Right lobe of liver (tissue), 6 donors: ENCODE measurements at regions not wholly inside any gene's neighbourhood (a gene's known extent, or its start where the extent isn't known, plus 50 kb on each side); places are given as distances from the start of the nearest gene placed in this dataset.

Experiments used
- ATAC-seq, 4 donors: fragments of 200-7000 bp; cut with Tn5 transposase; one replicate each; pipeline ENCODE4 v1.9.1; 2020; ENCODE audit warnings: mild to moderate bottlenecking in 4 of 4, moderate library complexity in 4 of 4
- DNase-seq, 3 donors: peaks; one replicate each; pipeline ENCODE4 v3.0.0-alpha.2; 2020
- H3K27ac ChIP-seq, 3 donors: fragments of 200-600 bp; one replicate each; pipeline ENCODE4 v1.8.0; 2022
- H3K27me3 ChIP-seq, 2 donors: fragments of 200-600 bp; one replicate each; pipeline ENCODE4 v1.8.0; 2022
- H3K36me3 ChIP-seq, 4 donors: fragments of 200-600 bp; sonication (generic) in 1 of 4; one replicate each; pipeline versions ENCODE4 v1.5.1 to v1.8.0; 2017 to 2022; ENCODE audit warnings: control low read depth in 1 of 4
- H3K4me1 ChIP-seq, 4 donors: fragments of 200-600 bp; sonication (generic) in 1 of 4; one replicate each; pipeline versions ENCODE4 v1.5.1 to v1.8.0; 2017 to 2022; ENCODE audit warnings: control low read depth in 1 of 4
- H3K4me3 ChIP-seq, 3 donors: fragments of 200-600 bp; one replicate each; pipeline ENCODE4 v1.8.0; 2022
- H3K9me3 ChIP-seq, 4 donors: fragments of 200-600 bp; sonication (generic) in 1 of 4; one replicate each; pipeline versions ENCODE4 v1.5.1 to v1.8.0; 2017 to 2022; ENCODE audit warnings: control low read depth in 1 of 4
- POLR2A ChIP-seq: fragments of 450-650 bp; IDR thresholded peaks from one replicate; pipeline ENCODE4 v1.6.1; 2017; ENCODE audit warnings: antibody characterized with exemption, mild to moderate bottlenecking
- WGBS: methylation state at CpG from one replicate; pipeline ENCODE4 v1.1.6; 2018; ENCODE audit warnings: low coverage, low lambda C conversion rate; ENCODE audit not compliant: insufficient coverage; ENCODE audit errors: missing lambda C conversion rate; 5-methylcytosine and 5-hydroxymethylcytosine counted together
- intact Hi-C, 2 donors: fragments of 100-400 bp; cut with DNase I; formaldehyde crosslinking; loops; one replicate each; pipeline versions ENCODE4 v1.11.2 to v1.14.1; 2022
- TF ChIP-seq, protein P1 (sequence below), 4 donors: fragments of 200-600 bp in 3 of 4; fragments of 450-650 bp in 1 of 4; IDR thresholded peaks; one replicate each; pipeline versions ENCODE4 v1.5.1 to v1.8.0; 2016 to 2022; ENCODE audit warnings: antibody characterized with exemption in 4 of 4, mild to moderate bottlenecking in 2 of 4
- donor health status: DM: no; HTN: yes; CAD: no.
- donor health status: DM: no; HTN: no; CAD: no.
- donor health status: DM: no; HTN: no; CAD: no.
- donor health status: DM: no; HTN: yes; CAD: no.
- donor health status: DM: no; HTN: yes; CAD: no.

GRCh38 chr5:17430241-17430640 lies 67.8 kb upstream of the TAF11L2 start:
- H3K27ac ChIP-seq = no peak overlapping the region
- no peaks in the 10 kb centered on the region for H3K27me3 ChIP-seq
- no peaks in the 10 kb centered on the region for H3K9me3 ChIP-seq
- DNase-seq = no peak
- intact Hi-C loops = no loop called here
- WGBS = 45% methylated on average over 3 of the region's 5 CpGs
- H3K36me3 ChIP-seq = no peaks in the 10 kb centered on the region
- H3K4me3 ChIP-seq = no peak overlapping the region
- peak in 3 of 4 donors; percentile 20 to 45 (median 40) for ATAC-seq
- no peak for TF ChIP-seq POLR2A
- TF ChIP-seq, protein P1, sequence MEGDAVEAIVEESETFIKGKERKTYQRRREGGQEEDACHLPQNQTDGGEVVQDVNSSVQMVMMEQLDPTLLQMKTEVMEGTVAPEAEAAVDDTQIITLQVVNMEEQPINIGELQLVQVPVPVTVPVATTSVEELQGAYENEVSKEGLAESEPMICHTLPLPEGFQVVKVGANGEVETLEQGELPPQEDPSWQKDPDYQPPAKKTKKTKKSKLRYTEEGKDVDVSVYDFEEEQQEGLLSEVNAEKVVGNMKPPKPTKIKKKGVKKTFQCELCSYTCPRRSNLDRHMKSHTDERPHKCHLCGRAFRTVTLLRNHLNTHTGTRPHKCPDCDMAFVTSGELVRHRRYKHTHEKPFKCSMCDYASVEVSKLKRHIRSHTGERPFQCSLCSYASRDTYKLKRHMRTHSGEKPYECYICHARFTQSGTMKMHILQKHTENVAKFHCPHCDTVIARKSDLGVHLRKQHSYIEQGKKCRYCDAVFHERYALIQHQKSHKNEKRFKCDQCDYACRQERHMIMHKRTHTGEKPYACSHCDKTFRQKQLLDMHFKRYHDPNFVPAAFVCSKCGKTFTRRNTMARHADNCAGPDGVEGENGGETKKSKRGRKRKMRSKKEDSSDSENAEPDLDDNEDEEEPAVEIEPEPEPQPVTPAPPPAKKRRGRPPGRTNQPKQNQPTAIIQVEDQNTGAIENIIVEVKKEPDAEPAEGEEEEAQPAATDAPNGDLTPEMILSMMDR (IDR thresholded peaks at IDR 0.05) = no peak
- no peaks in the 10 kb centered on the region for H3K4me1 ChIP-seq

GRCh38 chr5:17431272-17432050 lies 66.6 kb upstream of the TAF11L2 start:
- no peak for TF ChIP-seq POLR2A
- TF ChIP-seq, protein P1 (IDR thresholded peaks at IDR 0.05) = no peak
- no peak overlapping the region for H3K4me3 ChIP-seq
- no peaks in the 10 kb centered on the region for H3K4me1 ChIP-seq
- ATAC-seq (no peak), DNase-seq (no peak)
- intact Hi-C loops = no loop called here
- H3K36me3 ChIP-seq = no peaks in the 10 kb centered on the region
- H3K27ac ChIP-seq = no peak overlapping the region
- no peaks in the 10 kb centered on the region for H3K9me3 ChIP-seq
- H3K27me3 ChIP-seq = no peaks in the 10 kb centered on the region
- WGBS = 62% methylated on average over 5 of the region's 8 CpGs

- H3K4me3 ChIP-seq = no peak overlapping the region
- WGBS = 60% methylated on average over 3 of the region's 3 CpGs
- H3K9me3 ChIP-seq = no peaks in the 10 kb centered on the region
- H3K4me1 ChIP-seq = no peaks in the 10 kb centered on the region
- DNase-seq (no peak), ATAC-seq (no peak)
- no peaks in the 10 kb centered on the region for H3K27me3 ChIP-seq
- intact Hi-C loops = no loop called here
- H3K36me3 ChIP-seq = no peaks in the 10 kb centered on the region
- TF ChIP-seq, protein P1 (IDR thresholded peaks at IDR 0.05) = no peak
- no peak for TF ChIP-seq POLR2A
- no peak overlapping the region for H3K27ac ChIP-seq
Measured at GRCh38 chr5:17432569-17432968, 65.5 kb upstream of the TAF11L2 start.

- H3K9me3 ChIP-seq = no peaks in the 10 kb centered on the region
- intact Hi-C loops = no loop called here
- no peak overlapping the region for H3K27ac ChIP-seq
- no peak overlapping the region for H3K4me3 ChIP-seq
- no peaks in the 10 kb centered on the region for H3K27me3 ChIP-seq
- ATAC-seq (no peak), DNase-seq (no peak)
- no peaks in the 10 kb centered on the region for H3K4me1 ChIP-seq
- H3K36me3 ChIP-seq = no peaks in the 10 kb centered on the region
- 36% methylated on average over 6 of the region's 6 CpGs for WGBS
- no peak for TF ChIP-seq POLR2A
- TF ChIP-seq, protein P1 (IDR thresholded peaks at IDR 0.05) = no peak
Measured at GRCh38 chr5:17433406-17433805, 64.6 kb upstream of the TAF11L2 start.
